IMR-90 (cell line): ENCODE measurements at regions not wholly inside any gene's neighbourhood (a gene's known extent, or its start where the extent isn't known, plus 50 kb on each side); places are given as distances from the start of the nearest gene placed in this dataset.

Source experiments
- ATAC-seq: fragments of 200-7000 bp; cut with Tn5 transposase; 2 replicates; pipeline ENCODE4 v1.9.1; 2020; ENCODE audit warnings: low read depth, mild to moderate bottlenecking, moderate library complexity
- BruUV-seq: library from RNA; stranded (reverse); fragments of 400-500 nt; replicated peaks from 2 replicates; lab custom pipeline; 2021; lab: Mats Ljungman, UMichigan
- CTCF ChIA-PET: fragments of 300-600 bp; formaldehyde crosslinking; extraction: SDS; loops from one replicate; lab custom pipeline; 2021; ENCODE audit warnings: antibody characterized with exemption; lab: Yijun Ruan, JAX
- POLR2A ChIA-PET: fragments of 300-600 bp; sonication (Branson Sonifier 250); formaldehyde crosslinking; loops from one replicate; lab custom pipeline; 2022; ENCODE audit warnings: antibody characterized with exemption; ENCODE audit not compliant: unreplicated experiment; lab: Charles Lee
- DNase-seq: peaks from one replicate; pipeline ENCODE4 v3.0.0; 2013
- H2AFZ ChIP-seq: replicated peaks from 2 replicates; pipeline ENCODE3; 2013; ENCODE audit warnings: low read length, mild to moderate bottlenecking; ENCODE audit not compliant: poor library complexity
- H2AK5ac ChIP-seq: 2 replicates; pipeline ENCODE4 v1.6.1; 2013; ENCODE audit warnings: low read depth, low read length, inconsistent platforms
- H2AK9ac ChIP-seq: replicated peaks from 2 replicates; pipeline ENCODE3; 2013; ENCODE audit warnings: mild to moderate bottlenecking, low read depth, low read length, moderate library complexity; ENCODE audit not compliant: poor library complexity
- H2BK120ac ChIP-seq: 2 replicates; pipeline ENCODE4 v1.6.1; 2013; ENCODE audit warnings: low read depth, low read length, inconsistent platforms
- H2BK15ac ChIP-seq: 3 replicates; pipeline ENCODE4 v1.6.1; 2013; ENCODE audit warnings: low read depth, low read length, inconsistent platforms
- H2BK20ac ChIP-seq: 2 replicates; pipeline ENCODE4 v1.6.1; 2013; ENCODE audit warnings: low read depth, mild to moderate bottlenecking, inconsistent platforms, low read length, moderate library complexity
- H2BK5ac ChIP-seq: 2 replicates; pipeline ENCODE4 v1.6.1; 2013; ENCODE audit warnings: mild to moderate bottlenecking, low read depth, low read length, inconsistent platforms; ENCODE audit not compliant: poor library complexity, severe bottlenecking
- H3K14ac ChIP-seq: replicated peaks from 2 replicates; pipeline ENCODE4 v1.6.1; 2013; ENCODE audit warnings: low read depth, low read length, inconsistent platforms
- H3K18ac ChIP-seq: 2 replicates; pipeline ENCODE4 v1.6.1; 2013; ENCODE audit warnings: low read depth, low read length, control low read depth
- H3K23ac ChIP-seq: 2 replicates; pipeline ENCODE4 v1.6.1; 2013; ENCODE audit warnings: low read depth, low read length, inconsistent platforms
- H3K27ac ChIP-seq: 2 replicates; pipeline ENCODE4 v1.5.1; 2013; ENCODE audit warnings: mild to moderate bottlenecking, control low read depth, low read length; ENCODE audit not compliant: insufficient read depth
- H3K27me3 ChIP-seq: 2 replicates; pipeline ENCODE4 v1.6.1; 2013; ENCODE audit warnings: low read length; ENCODE audit not compliant: control insufficient read depth, insufficient read depth
- H3K36me3 ChIP-seq: 2 replicates; pipeline ENCODE4 v1.6.1; 2013; ENCODE audit warnings: low read length, mixed read lengths; ENCODE audit not compliant: control insufficient read depth, insufficient read depth
- H3K4ac ChIP-seq: 2 replicates; pipeline ENCODE4 v1.6.1; 2013; ENCODE audit warnings: low read depth, low read length, inconsistent platforms
- H3K4me1 ChIP-seq: 2 replicates; pipeline ENCODE4 v1.6.1; 2013; ENCODE audit warnings: low read length, mixed read lengths; ENCODE audit not compliant: control insufficient read depth, insufficient read depth
- H3K4me2 ChIP-seq: 2 replicates; pipeline ENCODE4 v1.6.1; 2013; ENCODE audit warnings: low read depth, mild to moderate bottlenecking, control low read depth, low read length, moderate library complexity
- H3K4me3 ChIP-seq: 2 replicates; pipeline ENCODE4 v1.5.1; 2013; ENCODE audit warnings: low read depth, mild to moderate bottlenecking, control low read depth, low read length, moderate library complexity; ENCODE audit not compliant: insufficient read depth
- H3K56ac ChIP-seq: 2 replicates; pipeline ENCODE4 v1.6.1; 2013; ENCODE audit warnings: low read length, inconsistent platforms; ENCODE audit not compliant: insufficient read depth; ENCODE audit errors: extremely low read depth
- H3K79me1 ChIP-seq, 2 experiments: 2 replicates each; pipeline ENCODE4 v1.6.1; 2013; ENCODE audit warnings: low read length in 2 of 2, inconsistent platforms in 1 of 2, low read depth in 1 of 2
- H3K9ac ChIP-seq: 2 replicates; pipeline ENCODE4 v1.6.1; 2013; ENCODE audit warnings: low read depth, low read length, control low read depth
- H3K9me1 ChIP-seq: 2 replicates; pipeline ENCODE4 v1.6.1; 2013; ENCODE audit warnings: low read length, inconsistent platforms; ENCODE audit not compliant: insufficient read depth
- H3K9me3 ChIP-seq: 2 replicates; pipeline ENCODE4 v1.6.1; 2013; ENCODE audit warnings: low read length; ENCODE audit not compliant: control insufficient read depth, insufficient read depth
- H4K20me1 ChIP-seq: 2 replicates; pipeline ENCODE4 v1.6.1; 2013; ENCODE audit warnings: low read length, inconsistent platforms; ENCODE audit not compliant: insufficient read depth
- H4K5ac ChIP-seq: 2 replicates; pipeline ENCODE4 v1.6.1; 2013; ENCODE audit warnings: mild to moderate bottlenecking, low read depth, low read length, control low read depth
- H4K8ac ChIP-seq, 2 experiments: 2 replicates each; pipeline ENCODE4 v1.6.1; 2013; ENCODE audit warnings: low read depth in 2 of 2, low read length in 2 of 2, control low read depth in 1 of 2, inconsistent platforms in 1 of 2
- H4K91ac ChIP-seq: 2 replicates; pipeline ENCODE4 v1.6.1; 2013; ENCODE audit warnings: low read depth, low read length, inconsistent platforms; ENCODE audit not compliant: insufficient read depth
- BHLHE40 ChIP-seq: fragments of 150-350 bp; IDR thresholded peaks from 2 replicates; pipeline ENCODE4 v1.6.1; 2016; ENCODE audit warnings: mild to moderate bottlenecking, low read depth, low read length
- CEBPB ChIP-seq: IDR thresholded peaks from 2 replicates; pipeline ENCODE4 v1.6.1; 2012; ENCODE audit warnings: low read depth, low read length, improper control_type of control experiment
- CHD1 ChIP-seq: IDR thresholded peaks from 2 replicates; pipeline ENCODE4 v1.6.1; 2012; ENCODE audit warnings: low read depth, low read length, improper control_type of control experiment
- FOS ChIP-seq: fragments of 150-350 bp; IDR thresholded peaks from 2 replicates; pipeline ENCODE4 v1.6.1; 2016; ENCODE audit warnings: low read depth, low read length
- MAFK ChIP-seq: IDR thresholded peaks from 2 replicates; pipeline ENCODE4 v1.6.1; 2012; ENCODE audit warnings: low read depth, low read length, improper control_type of control experiment
- MAZ ChIP-seq: IDR thresholded peaks from 2 replicates; pipeline ENCODE4 v1.6.1; 2012; ENCODE audit warnings: low read depth, mild to moderate bottlenecking, low read length, improper control_type of control experiment, moderate library complexity, borderline replicate concordance
- MXI1 ChIP-seq: IDR thresholded peaks from 2 replicates; pipeline ENCODE4 v1.6.1; 2012; ENCODE audit warnings: low read depth, mild to moderate bottlenecking, low read length, moderate library complexity, borderline replicate concordance
- NFE2L2 ChIP-seq: fragments of 150-350 bp; IDR thresholded peaks from 2 replicates; pipeline ENCODE4 v1.6.1; 2016; ENCODE audit warnings: low read depth, mild to moderate bottlenecking, low read length
- POLR2A ChIP-seq: IDR thresholded peaks from 2 replicates; pipeline ENCODE4 v1.6.1; 2012; ENCODE audit warnings: mild to moderate bottlenecking, low read depth, low read length
- RAD21 ChIP-seq: IDR thresholded peaks from 2 replicates; pipeline ENCODE4 v1.6.1; 2012; ENCODE audit warnings: low read length, improper control_type of control experiment
- RCOR1 ChIP-seq: IDR thresholded peaks from 2 replicates; pipeline ENCODE4 v1.6.1; 2012; ENCODE audit warnings: mild to moderate bottlenecking, low read length, improper control_type of control experiment; ENCODE audit not compliant: insufficient replicate concordance
- RFX5 ChIP-seq: IDR thresholded peaks from 2 replicates; pipeline ENCODE4 v1.8.0; 2012; ENCODE audit warnings: low read depth, mild to moderate bottlenecking, low read length, moderate library complexity
- SMC3 ChIP-seq: fragments of 150-350 bp; IDR thresholded peaks from 2 replicates; pipeline ENCODE4 v1.6.1; 2016; ENCODE audit warnings: low read depth, mild to moderate bottlenecking, antibody characterized with exemption, low read length, moderate library complexity
- WGBS, 2 experiments: methylation state at CpG; one replicate each; pipeline versions ENCODE4 v1.1.5 to v1.1.7; 2013; ENCODE audit warnings: missing lambda C conversion rate in 2 of 2; ENCODE audit not compliant: insufficient read length in 1 of 2; ENCODE audit errors: extremely low coverage in 2 of 2; 5-methylcytosine and 5-hydroxymethylcytosine counted together
- dilution Hi-C: fragments of 300-500 bp; cut with HindIII; formaldehyde crosslinking; loops from one replicate; pipeline ENCODE4 v1.14.3; 2018; ENCODE audit warnings: low sequenced_read_pairs; ENCODE audit not compliant: unreplicated experiment
- in situ Hi-C: fragments of 300-500 bp; cut with MboI; formaldehyde crosslinking; loops from 3 replicates; pipeline ENCODE4 v1.14.3; 2019; ENCODE audit warnings: low sequenced_read_pairs, inconsistent platforms, mixed read lengths
- intact Hi-C: fragments of 100-400 bp; cut with micrococcal nuclease; formaldehyde crosslinking; loops from 2 replicates; pipeline ENCODE4 v1.10.0; 2022
- TF ChIP-seq, protein P1 (sequence below): fragments of 150-350 bp; IDR thresholded peaks from 2 replicates; pipeline ENCODE4 v1.6.1; 2017; ENCODE audit warnings: mild to moderate bottlenecking, antibody characterized with exemption, low read length, low read depth
- TF ChIP-seq, protein P2 (sequence below): conservative IDR thresholded peaks from 2 replicates; pipeline ENCODE4 v1.5.1; 2012; ENCODE audit warnings: mild to moderate bottlenecking, low read depth, low read length, improper control_type of control experiment

DNA sequence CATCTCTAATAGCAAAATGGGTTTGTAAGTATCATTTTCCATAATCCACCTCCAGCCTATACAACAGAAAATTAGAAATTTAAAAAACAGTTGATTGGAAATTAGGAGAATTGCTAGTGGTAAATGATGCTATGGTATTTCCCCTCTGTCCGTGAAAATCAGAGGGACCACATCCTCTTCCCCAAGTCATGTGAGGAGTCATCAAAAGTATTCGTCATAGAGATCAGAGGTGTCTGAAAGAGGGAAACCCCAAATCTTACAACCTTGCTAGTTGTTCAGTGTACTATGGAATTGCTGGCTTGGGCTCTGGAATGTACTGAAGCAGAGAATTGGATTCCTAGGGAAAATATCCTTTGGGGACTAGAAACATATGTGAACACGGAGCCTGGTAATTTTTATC is 241.4 kb upstream of the ARHGAP24 start:
- H3K14ac ChIP-seq: no peak overlapping the region
- H4K91ac ChIP-seq: no peak overlapping the region
- 0 out of 2 replicates have a peak, but pooled peaks cover 2% of the 10 kb centered on the region for H3K9me3 ChIP-seq
- H2AK5ac ChIP-seq: no peak overlapping the region
- H3K9me1 ChIP-seq: no peaks in the 10 kb centered on the region
- no peak overlapping the region for H3K9ac ChIP-seq
- dilution Hi-C loops: no loop called here
- no peak overlapping the region for H4K8ac ChIP-seq
- no peak overlapping the region for H3K56ac ChIP-seq
- in situ Hi-C loops: no loop called here
- no peak overlapping the region for H3K18ac ChIP-seq
- no peak overlapping the region for H3K4ac ChIP-seq
- H3K27me3 ChIP-seq: no peaks in the 10 kb centered on the region
- no peak for TF ChIP-seq RAD21
- no peak for TF ChIP-seq MAZ
- no peak for TF ChIP-seq BHLHE40
- no peak for TF ChIP-seq FOS
- no peak for TF ChIP-seq NFE2L2
- TF ChIP-seq CEBPB: no peak
- TF ChIP-seq MXI1: no peak
- TF ChIP-seq, protein P1, sequence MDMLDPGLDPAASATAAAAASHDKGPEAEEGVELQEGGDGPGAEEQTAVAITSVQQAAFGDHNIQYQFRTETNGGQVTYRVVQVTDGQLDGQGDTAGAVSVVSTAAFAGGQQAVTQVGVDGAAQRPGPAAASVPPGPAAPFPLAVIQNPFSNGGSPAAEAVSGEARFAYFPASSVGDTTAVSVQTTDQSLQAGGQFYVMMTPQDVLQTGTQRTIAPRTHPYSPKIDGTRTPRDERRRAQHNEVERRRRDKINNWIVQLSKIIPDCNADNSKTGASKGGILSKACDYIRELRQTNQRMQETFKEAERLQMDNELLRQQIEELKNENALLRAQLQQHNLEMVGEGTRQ: no peak
- no peak for TF ChIP-seq SMC3
- no peak for TF ChIP-seq RFX5
- TF ChIP-seq POLR2A: no peak
- no peak for TF ChIP-seq CHD1
- no peak for TF ChIP-seq RCOR1
- no peak for TF ChIP-seq MAFK
- TF ChIP-seq, protein P2, sequence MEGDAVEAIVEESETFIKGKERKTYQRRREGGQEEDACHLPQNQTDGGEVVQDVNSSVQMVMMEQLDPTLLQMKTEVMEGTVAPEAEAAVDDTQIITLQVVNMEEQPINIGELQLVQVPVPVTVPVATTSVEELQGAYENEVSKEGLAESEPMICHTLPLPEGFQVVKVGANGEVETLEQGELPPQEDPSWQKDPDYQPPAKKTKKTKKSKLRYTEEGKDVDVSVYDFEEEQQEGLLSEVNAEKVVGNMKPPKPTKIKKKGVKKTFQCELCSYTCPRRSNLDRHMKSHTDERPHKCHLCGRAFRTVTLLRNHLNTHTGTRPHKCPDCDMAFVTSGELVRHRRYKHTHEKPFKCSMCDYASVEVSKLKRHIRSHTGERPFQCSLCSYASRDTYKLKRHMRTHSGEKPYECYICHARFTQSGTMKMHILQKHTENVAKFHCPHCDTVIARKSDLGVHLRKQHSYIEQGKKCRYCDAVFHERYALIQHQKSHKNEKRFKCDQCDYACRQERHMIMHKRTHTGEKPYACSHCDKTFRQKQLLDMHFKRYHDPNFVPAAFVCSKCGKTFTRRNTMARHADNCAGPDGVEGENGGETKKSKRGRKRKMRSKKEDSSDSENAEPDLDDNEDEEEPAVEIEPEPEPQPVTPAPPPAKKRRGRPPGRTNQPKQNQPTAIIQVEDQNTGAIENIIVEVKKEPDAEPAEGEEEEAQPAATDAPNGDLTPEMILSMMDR: no peak
- no TSS peak for BruUV-seq
- DNase-seq (no peak), ATAC-seq (no peak)
- no CpG with 5 or more reads among the region's 3 CpGs for WGBS, 2 experiments
- no peak overlapping the region for H4K5ac ChIP-seq
- no peak overlapping the region for H2AK9ac ChIP-seq
- no peak overlapping the region for H3K4me2 ChIP-seq
- H3K4me1 ChIP-seq: no peaks in the 10 kb centered on the region
- H3K79me1 ChIP-seq: no peaks in the 10 kb centered on the region
- intact Hi-C loops: no loop called here
- H2BK120ac ChIP-seq: no peak overlapping the region
- no peak overlapping the region for H3K4me3 ChIP-seq
- H3K23ac ChIP-seq: no peak overlapping the region
- CTCF ChIA-PET: no interaction called here
- H4K20me1 ChIP-seq: no peaks in the 10 kb centered on the region
- no peak overlapping the region for H2BK5ac ChIP-seq
- no peak overlapping the region for H3K27ac ChIP-seq
- POLR2A ChIA-PET: no interaction called here
- no peak overlapping the region for H2AFZ ChIP-seq
- no peak overlapping the region for H2BK20ac ChIP-seq
- H3K36me3 ChIP-seq: no peaks in the 10 kb centered on the region
- H2BK15ac ChIP-seq: no peak overlapping the region
